ENCODE measurements at regions not wholly inside any gene's neighbourhood (a gene's known extent, or its start where the extent isn't known, plus 50 kb on each side); places are given as distances from the start of the nearest gene placed in this dataset.

DNA sequence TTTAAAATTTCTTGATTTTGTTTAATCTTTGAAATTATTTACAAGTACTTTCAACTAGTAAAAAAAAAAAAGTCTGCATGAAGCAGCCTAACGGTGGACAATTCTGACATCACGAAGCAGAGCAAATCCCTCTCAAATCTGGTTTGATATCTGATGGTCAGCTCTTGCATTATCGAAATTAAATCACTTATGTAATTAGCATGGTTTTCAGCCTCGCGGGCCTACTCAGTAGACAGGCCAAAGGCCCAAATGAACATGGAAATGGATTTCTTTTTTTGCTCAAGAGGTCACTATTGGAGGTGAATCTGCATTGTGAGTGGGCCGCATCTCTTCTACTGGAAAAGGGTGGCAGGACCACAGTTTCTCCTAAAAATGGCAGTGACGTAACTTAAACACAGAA, 209.8 kb downstream of the NR2F2 start:
- TF ChIP-seq, protein P1, sequence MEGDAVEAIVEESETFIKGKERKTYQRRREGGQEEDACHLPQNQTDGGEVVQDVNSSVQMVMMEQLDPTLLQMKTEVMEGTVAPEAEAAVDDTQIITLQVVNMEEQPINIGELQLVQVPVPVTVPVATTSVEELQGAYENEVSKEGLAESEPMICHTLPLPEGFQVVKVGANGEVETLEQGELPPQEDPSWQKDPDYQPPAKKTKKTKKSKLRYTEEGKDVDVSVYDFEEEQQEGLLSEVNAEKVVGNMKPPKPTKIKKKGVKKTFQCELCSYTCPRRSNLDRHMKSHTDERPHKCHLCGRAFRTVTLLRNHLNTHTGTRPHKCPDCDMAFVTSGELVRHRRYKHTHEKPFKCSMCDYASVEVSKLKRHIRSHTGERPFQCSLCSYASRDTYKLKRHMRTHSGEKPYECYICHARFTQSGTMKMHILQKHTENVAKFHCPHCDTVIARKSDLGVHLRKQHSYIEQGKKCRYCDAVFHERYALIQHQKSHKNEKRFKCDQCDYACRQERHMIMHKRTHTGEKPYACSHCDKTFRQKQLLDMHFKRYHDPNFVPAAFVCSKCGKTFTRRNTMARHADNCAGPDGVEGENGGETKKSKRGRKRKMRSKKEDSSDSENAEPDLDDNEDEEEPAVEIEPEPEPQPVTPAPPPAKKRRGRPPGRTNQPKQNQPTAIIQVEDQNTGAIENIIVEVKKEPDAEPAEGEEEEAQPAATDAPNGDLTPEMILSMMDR (IDR thresholded peaks at IDR 0.05) = no peak
- no peak for TF ChIP-seq POLR2A (IDR thresholded peaks at IDR 0.05)

Data from heart left ventricle (tissue), 13 donors.